SJSA1 (cell line): ENCODE measurements at regions not wholly inside any gene's neighbourhood (a gene's known extent, or its start where the extent isn't known, plus 50 kb on each side); places are given as distances from the start of the nearest gene placed in this dataset.
"Not testable (repeated sequence)": the region's sequence is repeated elsewhere in the genome, so short reads cannot be mapped to it uniquely, and the experiment has no call there.

Experiments
- DNase-seq, 2 experiments: peaks; one replicate each; pipeline ENCODE4 v3.0.0-alpha.2; 2015 to 2020; ENCODE audit warnings: low spot score in 2 of 2, low read depth in 1 of 2
- H3K27ac ChIP-seq: fragments of 250-450 bp; sonication (Bioruptor Pico); 2 replicates; pipeline ENCODE4 v1.5.1; 2020; ENCODE audit warnings: mild to moderate bottlenecking, moderate library complexity
- H3K27me3 ChIP-seq: fragments of 250-450 bp; sonication (Bioruptor Pico); replicated peaks from 2 replicates; pipeline ENCODE4 v1.5.1; 2020; ENCODE audit warnings: mild to moderate bottlenecking, moderate library complexity
- H3K36me3 ChIP-seq: fragments of 250-450 bp; sonication (Bioruptor Pico); 2 replicates; pipeline ENCODE4 v1.5.1; 2020; ENCODE audit warnings: mild to moderate bottlenecking
- H3K4me1 ChIP-seq: fragments of 250-450 bp; sonication (Bioruptor Pico); replicated peaks from 2 replicates; pipeline ENCODE4 v1.6.1; 2021; ENCODE audit warnings: mild to moderate bottlenecking
- H3K4me3 ChIP-seq: fragments of 250-450 bp; sonication (Bioruptor Pico); 2 replicates; pipeline ENCODE4 v1.5.1; 2020; ENCODE audit warnings: mild to moderate bottlenecking
- H3K9me3 ChIP-seq: fragments of 250-450 bp; sonication (Bioruptor Pico); replicated peaks from 2 replicates; pipeline ENCODE4 v1.5.1; 2020; ENCODE audit warnings: mild to moderate bottlenecking

GRCh38 chr7:80302078-80302477 lies 167.4 kb downstream of the GNAI1 start:
- Histone ChIP-seq H3K4me1 (no peaks in the 10 kb centered on the region), H3K9me3 (no peaks in the 10 kb centered on the region), H3K4me3 (no peak overlapping the region), H3K27ac (no peak overlapping the region), H3K27me3 (no peaks in the 10 kb centered on the region), H3K36me3 (no peaks in the 10 kb centered on the region)
- DNase-seq = no peak

- no peaks in the 10 kb centered on the region for H3K36me3 ChIP-seq
- no peak overlapping the region for H3K4me3 ChIP-seq
- H3K9me3 ChIP-seq = no peaks in the 10 kb centered on the region
- no peaks in the 10 kb centered on the region for H3K27me3 ChIP-seq
- DNase-seq = no peak
- no peak overlapping the region for H3K27ac ChIP-seq
- H3K4me1 ChIP-seq = no peaks in the 10 kb centered on the region; the same call in 1 of the 2 replicates
Measured at GRCh38 chr7:80298201-80298600, 163.6 kb downstream of the GNAI1 start.

- Histone ChIP-seq H3K36me3 (no peaks in the 10 kb centered on the region), H3K27ac (no peak overlapping the region), H3K27me3 (no peaks in the 10 kb centered on the region), H3K4me3 (no peak overlapping the region), H3K4me1 (no peaks in the 10 kb centered on the region; the same call in 1 of the 2 replicates), H3K9me3 (no peaks in the 10 kb centered on the region)
- no peak for DNase-seq
Measured at GRCh38 chr7:80294346-80294745, 159.7 kb downstream of the GNAI1 start.

- peaks cover 13% of the 10 kb centered on the region for H3K4me1 ChIP-seq
- not testable (repeated sequence) for H3K9me3 ChIP-seq, H3K27ac ChIP-seq, DNase-seq, H3K4me3 ChIP-seq, H3K36me3 ChIP-seq, H3K27me3 ChIP-seq
Measured at GRCh38 chr7:80292634-80293033, 158.0 kb downstream of the GNAI1 start.

GRCh38 chr7:80288175-80289122 lies 153.8 kb downstream of the GNAI1 start:
- H3K9me3 ChIP-seq = no peaks in the 10 kb centered on the region
- peak; percentile 80 to 83 for DNase-seq
- H3K27me3 ChIP-seq = no peaks in the 10 kb centered on the region
- H3K4me1 ChIP-seq = peaks cover 18% of the 10 kb centered on the region
- H3K4me3 ChIP-seq = no peak overlapping the region
- H3K36me3 ChIP-seq = no peaks in the 10 kb centered on the region
- peak overlapping the region; percentile 12; the same call in 1 of the 2 replicates for H3K27ac ChIP-seq

- Histone ChIP-seq H3K36me3 (no peaks in the 10 kb centered on the region), H3K4me1 (peaks cover 18% of the 10 kb centered on the region), H3K9me3 (no peaks in the 10 kb centered on the region), H3K27ac (peak overlapping the region; percentile 12; the same call in 1 of the 2 replicates), H3K27me3 (no peaks in the 10 kb centered on the region), H3K4me3 (no peak overlapping the region)
- no peak for DNase-seq
Measured at GRCh38 chr7:80287400-80288174, 153.0 kb downstream of the GNAI1 start.

GRCh38 chr7:80286611-80287010 lies 152.0 kb downstream of the GNAI1 start:
- H3K4me1 ChIP-seq = peaks cover 18% of the 10 kb centered on the region
- no peaks in the 10 kb centered on the region for H3K27me3 ChIP-seq
- H3K4me3 ChIP-seq = no peak overlapping the region
- no peak for DNase-seq
- H3K36me3 ChIP-seq = no peaks in the 10 kb centered on the region
- no peak overlapping the region for H3K27ac ChIP-seq
- no peaks in the 10 kb centered on the region for H3K9me3 ChIP-seq

GRCh38 chr7:80284855-80285254 lies 150.2 kb downstream of the GNAI1 start:
- no peaks in the 10 kb centered on the region for H3K36me3 ChIP-seq
- H3K4me3 ChIP-seq = no peak overlapping the region
- no peaks in the 10 kb centered on the region for H3K9me3 ChIP-seq
- DNase-seq = peak in 1 of 2 experiments; percentile 14
- H3K27me3 ChIP-seq = no peaks in the 10 kb centered on the region
- no peak overlapping the region for H3K27ac ChIP-seq
- peaks cover 18% of the 10 kb centered on the region for H3K4me1 ChIP-seq

GRCh38 chr7:80279760-80280159 lies 145.1 kb downstream of the GNAI1 start:
- no peak overlapping the region for H3K27ac ChIP-seq
- peaks cover 23% of the 10 kb centered on the region for H3K4me1 ChIP-seq
- DNase-seq = no peak

GRCh38 chr7:80278737-80279136 lies 144.1 kb downstream of the GNAI1 start:
- 0 out of 2 replicates have a peak overlapping the region, but pooled peaks have one; percentile 42 for H3K27ac ChIP-seq
- DNase-seq = no peak

More at GRCh38 chr7:80279760-80280159, 145.1 kb downstream of the GNAI1 start:
- Histone ChIP-seq H3K27me3 (no peaks in the 10 kb centered on the region), H3K9me3 (no peaks in the 10 kb centered on the region), H3K36me3 (no peaks in the 10 kb centered on the region), H3K4me3 (no peak overlapping the region)

GRCh38 chr7:80277434-80278427 lies 143.1 kb downstream of the GNAI1 start:
- peak overlapping the region; percentile 42 for H3K27ac ChIP-seq
- peaks cover 27% of the 10 kb centered on the region for H3K4me1 ChIP-seq
- no peak overlapping the region for H3K4me3 ChIP-seq
- no peaks in the 10 kb centered on the region for H3K9me3 ChIP-seq
- peak in 1 of 2 experiments; percentile 59 for DNase-seq
- H3K36me3 ChIP-seq = no peaks in the 10 kb centered on the region
- no peaks in the 10 kb centered on the region for H3K27me3 ChIP-seq

More at GRCh38 chr7:80278737-80279136, 144.1 kb downstream of the GNAI1 start:
- Histone ChIP-seq H3K4me1 (peaks cover 20% of the 10 kb centered on the region), H3K4me3 (no peak overlapping the region), H3K27me3 (no peaks in the 10 kb centered on the region), H3K9me3 (no peaks in the 10 kb centered on the region), H3K36me3 (no peaks in the 10 kb centered on the region)
